GM21515 (cell line): ENCODE measurements at regions not wholly inside any gene's neighbourhood (a gene's known extent, or its start where the extent isn't known, plus 50 kb on each side); places are given as distances from the start of the nearest gene placed in this dataset.

Source experiments
- ATAC-seq: cut with Tn5 transposase; IDR thresholded peaks from one replicate; pipeline ENCODE4 v1.9.1; 2021; ENCODE audit not compliant: unreplicated experiment

DNA sequence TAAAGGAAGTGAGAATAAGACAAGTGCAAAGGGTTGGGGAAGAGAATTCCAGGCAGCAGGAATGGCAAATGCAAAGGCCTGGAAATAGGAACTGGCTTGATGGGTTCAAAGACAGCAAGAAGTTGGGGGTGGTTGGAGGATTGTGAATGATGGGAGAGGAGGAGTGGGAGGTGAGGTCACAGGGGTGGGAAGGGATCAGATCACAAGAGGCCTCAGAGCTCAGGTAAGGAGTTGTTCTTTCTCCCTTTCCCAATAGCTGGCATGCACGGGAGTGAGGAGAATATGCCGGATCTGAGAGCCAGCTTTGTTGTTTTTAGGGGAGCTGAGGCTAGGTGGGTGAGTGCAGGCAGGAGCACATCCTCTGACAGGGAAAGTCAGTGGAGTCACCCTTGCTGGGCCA lies 94.0 kb upstream of the RAB3GAP2 start:
- ATAC-seq, result no peak

DNA sequence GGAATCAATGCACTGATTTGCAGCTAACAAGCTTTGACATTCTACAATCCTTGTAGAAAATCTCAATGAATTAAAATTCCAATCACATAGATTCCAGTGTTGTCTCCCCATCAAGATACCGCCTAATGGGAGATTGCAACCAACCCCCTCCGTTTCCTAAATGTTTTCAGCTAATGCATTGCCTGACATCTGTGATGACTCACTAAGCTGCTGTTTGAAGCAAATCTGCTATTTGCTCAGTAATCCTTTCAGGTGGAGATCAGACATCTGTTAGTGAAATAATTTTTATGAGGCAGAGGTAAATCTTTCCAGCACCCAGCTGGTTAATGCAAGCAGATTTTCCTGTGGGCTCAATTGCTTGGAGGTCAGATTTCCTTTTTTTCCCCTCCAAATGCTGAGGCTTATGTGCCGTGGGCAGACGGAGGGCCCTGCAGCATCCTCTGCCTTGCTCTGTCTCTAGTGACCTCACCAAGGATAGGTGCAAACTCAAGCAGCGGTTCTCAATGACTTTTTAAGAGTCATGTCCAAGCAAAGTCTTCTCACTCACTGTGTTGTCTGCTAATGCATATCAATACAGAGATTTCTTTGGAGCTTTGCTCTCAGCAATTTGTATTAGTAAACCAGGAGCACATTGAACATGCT lies 91.1 kb upstream of the RAB3GAP2 start:
- ATAC-seq, result no peak

DNA sequence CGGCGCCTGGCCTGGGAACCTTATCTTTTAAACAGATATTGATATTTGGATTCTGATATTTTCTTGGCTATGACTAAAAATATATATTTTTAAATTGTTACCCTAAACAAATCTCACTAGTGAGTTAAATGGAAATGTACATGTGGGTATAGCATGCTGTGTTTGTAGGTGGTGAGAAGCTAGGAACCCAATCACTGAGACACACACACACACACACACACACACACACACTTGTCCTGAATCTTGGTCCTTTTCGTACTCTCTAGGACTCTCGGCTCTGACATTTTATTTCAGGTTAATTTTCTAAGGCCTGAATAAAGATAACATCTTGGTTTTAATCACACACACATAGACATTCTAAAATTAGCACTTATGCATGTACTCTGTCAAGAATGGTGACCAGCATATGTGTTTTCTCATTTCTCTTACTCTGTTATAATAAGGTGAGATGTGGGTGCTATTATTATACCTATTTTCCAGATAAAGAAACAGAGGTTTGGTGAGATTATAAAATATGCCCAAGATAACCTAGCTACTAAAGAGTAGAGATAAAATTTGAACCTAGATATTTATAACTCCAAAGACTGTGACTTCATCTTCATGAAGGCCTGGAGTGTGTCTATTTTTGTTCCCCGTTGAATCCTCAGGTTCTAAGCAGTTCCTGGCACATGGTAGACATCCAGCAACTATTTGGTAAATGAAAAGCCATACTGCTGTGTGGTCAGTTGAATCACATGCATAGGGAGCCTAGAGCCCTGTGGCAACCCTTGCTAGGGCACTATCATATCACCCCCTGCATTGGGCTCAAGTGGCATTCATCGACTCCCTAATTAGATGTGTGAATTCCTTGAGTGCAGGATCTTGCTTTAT lies 85.0 kb upstream of the RAB3GAP2 start:
- no peak for ATAC-seq

DNA sequence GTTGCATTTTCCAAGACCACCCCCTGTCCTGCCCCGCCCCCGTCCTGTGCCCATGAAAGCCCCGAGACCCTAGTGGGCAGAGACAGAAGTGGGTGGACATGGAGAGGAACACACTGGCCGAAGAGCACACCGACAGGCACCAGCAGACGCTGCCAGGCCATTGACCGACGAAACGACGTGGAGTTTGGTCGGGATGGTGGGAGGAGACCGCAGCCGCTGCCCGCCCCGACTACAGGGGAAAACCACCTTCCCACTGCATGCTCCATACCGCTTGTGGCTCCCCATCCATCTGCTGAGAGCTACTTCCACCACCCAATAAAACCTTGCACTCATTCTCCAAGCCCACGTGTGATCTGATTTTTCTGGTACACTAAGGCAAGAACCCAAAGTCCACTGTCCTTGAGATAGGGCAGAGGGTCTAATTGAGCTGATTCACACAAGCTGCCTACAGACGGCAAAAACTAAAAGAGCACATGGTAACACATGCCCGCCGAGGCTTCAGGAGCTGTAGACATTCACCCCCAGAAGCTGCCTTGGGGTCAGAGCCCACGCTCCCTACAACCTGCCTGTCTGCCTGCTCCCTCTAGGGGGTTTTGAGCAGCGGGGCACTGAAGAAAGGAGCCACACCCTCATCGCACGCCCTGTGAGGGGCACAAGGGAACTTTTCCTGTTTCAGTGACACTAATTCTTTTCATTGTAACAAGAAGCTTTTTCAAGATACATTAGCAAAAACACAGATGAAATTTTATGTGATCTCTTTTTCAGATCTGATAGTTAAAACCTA lies 81.2 kb upstream of the RAB3GAP2 start:
- no peak for ATAC-seq

DNA sequence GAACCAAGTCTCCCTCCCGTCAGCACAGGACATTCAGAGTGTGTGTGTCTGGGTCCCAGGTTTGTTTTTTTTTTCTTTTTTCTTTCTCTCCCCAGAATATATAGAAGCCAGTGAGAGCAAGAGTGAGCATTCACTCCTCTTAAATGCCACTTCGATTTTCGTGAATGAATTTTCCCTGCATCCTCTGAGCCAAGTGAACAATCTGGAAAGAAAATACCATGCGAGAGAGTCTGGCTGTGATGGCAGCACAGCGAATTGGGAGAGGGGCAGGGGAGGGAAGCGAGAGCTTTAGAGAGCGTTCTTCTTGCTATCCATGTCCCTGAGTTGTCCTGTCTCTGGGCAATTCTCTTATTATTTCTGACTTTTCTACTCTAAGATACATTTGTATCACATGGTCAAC lies 76.0 kb upstream of the RAB3GAP2 start:
- no peak for ATAC-seq

DNA sequence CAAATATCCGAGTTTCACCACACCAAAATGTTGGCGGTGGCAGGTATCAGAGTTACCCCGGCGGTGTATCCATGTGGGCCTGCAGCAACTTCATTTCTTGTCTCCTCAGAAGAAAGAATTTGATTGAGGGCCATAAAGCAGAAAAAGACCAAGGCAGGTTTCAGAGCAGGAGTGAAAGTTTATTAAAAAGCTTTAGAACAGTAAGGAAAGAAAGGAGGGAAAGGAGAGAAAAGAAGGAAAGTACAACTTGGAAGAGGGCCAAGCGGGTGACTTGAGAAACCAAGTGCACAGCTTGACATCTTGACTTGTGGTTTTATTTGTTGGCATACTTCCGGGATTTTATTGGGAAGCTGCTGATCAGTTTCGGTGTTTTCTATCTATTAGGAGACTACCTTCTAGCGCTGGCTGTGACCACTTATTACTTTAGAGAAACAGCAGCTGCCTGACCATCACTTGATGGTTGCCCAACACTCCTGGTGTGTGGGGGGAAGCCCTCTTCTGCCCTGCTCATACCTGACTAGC lies 75.5 kb upstream of the RAB3GAP2 start:
- ATAC-seq, result no peak

DNA sequence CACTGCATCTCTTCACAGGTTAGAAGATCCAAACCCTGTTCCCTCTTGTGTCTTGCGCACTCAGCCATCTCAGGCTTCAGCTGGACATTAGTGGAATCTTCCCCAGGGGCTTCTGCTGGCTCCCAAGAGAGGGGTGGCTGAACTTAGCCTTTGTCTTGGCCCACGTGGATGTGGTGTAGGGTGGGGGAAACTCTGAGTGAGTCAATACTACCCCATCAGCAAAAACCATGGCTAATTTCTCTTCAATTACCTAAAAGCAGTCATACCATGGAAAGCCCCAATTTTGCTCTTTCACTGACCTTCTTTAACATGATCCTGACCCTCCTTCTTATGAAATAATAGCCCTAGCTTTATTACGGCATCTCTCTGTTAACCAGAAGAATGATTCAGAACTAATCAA lies 72.5 kb upstream of the RAB3GAP2 start:
- no peak for ATAC-seq

DNA sequence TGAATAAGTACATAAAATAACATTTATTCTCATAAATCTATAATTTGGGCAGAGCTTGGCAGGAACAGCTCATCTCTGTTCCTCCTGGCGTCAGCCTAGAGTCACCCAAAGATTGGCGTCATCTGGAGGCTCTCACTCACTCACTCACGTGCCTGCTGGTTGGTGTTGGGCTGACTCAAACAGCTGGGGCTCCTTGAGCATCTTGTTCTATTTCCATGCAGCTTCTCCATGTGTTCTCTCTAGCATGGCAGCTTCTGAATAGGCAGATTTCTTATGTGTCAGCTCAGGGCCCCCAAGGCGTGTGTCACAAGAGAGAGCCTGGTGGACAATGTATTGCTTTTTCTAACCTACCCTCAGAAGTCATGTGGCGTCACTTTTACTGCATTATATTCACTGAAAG lies 70.6 kb upstream of the RAB3GAP2 start:
- ATAC-seq, result no peak

DNA sequence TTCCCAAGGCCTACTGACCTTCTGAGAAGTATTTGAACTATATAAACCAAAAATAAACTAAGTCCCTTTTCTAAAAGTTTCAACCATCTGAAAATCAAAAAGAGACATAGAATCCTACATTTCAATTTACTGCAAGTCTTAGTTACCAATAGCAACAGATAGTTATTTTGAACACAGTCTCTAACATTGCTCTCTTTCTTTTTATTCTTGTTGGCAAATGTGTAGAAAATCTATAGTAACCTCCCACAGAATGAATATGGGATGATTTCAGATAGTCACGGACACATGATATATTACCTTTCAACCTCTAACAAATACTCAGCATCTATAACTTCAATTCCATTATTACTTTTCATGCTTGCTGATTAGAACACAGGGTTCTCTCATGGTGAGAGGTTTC lies 68.9 kb upstream of the RAB3GAP2 start:
- no peak for ATAC-seq

DNA sequence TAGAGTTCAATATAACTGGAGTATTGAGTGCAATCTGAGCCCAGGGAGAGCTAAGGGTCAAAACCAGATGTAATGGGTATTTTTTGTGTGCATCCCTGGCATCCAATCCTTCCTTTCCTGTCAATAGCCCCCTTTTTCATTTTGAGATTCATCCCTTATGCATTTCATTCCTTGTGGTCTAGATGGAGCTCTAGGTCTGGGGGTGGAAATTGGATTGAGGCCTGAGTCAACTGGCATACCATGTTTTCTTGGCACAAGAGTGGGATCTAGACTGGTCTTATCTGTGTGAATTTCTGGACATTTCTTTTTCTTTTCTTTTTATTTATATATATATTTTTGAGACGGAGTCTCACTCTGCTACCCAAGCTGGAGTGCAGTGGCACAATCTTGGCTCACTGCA lies 67.3 kb upstream of the RAB3GAP2 start:
- no peak for ATAC-seq

DNA sequence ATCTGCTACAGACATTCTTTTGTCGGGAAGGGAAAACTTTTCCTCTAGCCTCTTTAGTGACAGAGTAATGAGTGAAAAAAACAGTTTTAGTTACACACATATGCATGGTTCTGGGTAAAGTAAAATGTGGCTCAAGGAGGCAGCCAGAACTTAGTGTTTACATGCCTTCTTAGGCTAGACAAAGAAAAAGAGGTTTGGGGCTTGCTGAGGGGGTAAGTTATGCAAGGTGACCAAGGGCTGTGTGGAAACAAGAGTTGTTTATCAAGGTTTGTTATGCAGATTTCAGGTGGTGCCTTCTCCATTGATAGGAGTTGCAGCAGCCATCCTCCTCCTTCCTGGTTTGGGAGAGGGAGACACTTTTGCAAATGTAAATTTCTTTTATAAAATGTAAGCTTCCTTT lies 66.5 kb upstream of the RAB3GAP2 start:
- no peak for ATAC-seq

DNA sequence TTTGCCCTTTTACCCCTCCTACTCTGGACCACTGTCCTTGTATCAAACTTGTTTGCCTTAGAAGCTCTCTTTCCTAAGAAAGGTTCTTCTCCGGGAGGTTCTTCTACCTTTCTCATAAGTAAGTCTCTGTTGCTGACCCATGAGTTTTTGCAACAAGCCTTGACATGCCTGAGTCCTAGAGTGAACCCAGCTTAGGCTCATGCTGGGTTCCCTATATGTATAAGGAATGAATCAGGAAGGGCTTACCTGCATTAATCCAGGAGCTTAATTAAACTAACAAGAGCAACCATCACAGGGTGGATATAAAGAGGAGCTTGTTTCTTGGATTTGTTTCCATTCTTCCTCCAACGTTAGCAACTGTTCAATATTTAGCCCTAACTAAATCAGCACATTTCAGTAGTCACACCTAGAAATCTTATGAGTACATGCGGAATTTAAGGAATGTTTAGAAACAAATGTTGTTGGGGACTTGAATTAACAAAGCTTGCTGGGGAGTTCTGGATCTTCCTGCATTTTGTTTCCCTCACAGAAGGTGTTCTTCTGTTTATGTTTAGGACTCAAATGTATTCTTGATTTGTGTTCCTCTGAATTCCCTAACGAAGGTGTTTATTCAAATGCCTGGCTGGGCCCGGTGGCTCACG lies 64.3 kb upstream of the RAB3GAP2 start:
- no peak for ATAC-seq

DNA sequence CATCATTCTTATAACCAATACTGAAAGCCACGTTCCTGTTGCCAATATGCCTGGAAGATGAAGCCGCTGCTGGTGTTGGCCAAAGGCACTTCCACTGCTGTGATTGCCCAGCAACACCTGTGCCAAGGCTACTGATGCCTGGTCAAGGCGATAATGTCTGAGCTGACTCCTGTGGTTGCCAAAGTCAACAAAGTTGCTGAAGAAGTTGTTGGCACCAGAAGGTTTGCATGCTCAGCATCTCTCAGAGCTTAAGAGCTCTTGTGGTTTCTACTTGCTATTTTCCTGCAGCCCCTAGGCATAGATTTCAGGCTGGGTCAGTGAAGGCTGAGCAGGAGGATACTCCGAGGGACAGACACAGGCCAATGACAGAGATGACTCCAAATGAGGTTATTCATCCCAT lies 63.4 kb upstream of the RAB3GAP2 start:
- ATAC-seq, result no peak

DNA sequence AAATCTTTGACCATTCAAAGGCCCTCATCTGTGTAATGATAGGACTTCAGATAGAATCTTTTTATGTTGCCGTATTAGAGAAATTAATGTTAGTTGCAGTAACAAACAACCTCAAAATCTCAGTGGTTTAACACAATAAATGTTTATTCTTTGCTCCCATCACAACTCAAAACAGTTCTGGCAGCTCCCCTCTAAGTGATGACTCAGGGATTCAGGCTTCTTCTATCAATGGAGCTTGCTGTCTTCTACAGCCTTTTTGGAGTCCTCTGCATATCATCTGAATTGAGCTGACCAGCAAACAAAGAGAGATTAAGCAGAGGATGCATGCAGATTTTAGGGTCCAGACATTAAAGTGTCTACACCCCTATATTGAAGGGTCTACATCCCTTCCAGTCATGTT lies 59.1 kb upstream of the RAB3GAP2 start:
- no peak for ATAC-seq

DNA sequence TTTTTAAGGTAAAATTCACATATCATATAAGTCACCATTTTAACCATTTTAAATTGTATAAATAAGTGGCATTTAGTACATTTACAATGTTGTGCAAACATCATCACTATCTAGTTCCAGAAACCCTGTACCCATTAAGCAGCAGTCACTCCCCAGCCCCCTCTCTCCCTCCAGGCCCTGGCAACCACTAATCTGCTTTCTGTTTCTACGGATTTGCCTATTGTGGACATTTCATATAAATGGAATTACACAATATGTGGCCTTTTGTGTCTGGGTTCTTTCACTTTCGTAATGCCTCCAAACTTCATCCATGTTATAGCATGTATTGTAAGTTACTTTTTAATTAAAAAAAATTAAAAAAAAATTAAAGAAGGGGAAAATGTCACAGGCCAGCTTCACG lies 58.0 kb upstream of the RAB3GAP2 start:
- ATAC-seq, result no peak

DNA sequence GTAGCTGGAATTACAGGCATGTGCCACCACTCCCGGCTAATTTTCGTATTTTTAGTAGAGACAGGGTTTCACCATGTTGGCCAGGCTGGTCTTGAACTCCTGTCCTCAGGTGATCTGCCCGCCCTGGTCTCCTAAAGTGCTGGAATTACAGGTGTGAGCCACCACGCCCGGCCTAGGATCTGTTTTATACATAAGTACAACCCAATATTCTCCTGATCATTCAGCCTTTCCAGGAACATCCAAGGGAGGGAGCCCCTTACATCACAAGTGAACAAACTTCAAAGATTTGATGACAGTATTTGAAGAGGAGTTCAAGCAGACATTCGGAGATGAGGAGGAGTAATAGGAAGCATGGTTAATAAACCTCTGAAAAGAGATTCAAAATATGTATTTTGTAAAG lies 54.9 kb upstream of the RAB3GAP2 start:
- no peak for ATAC-seq

DNA sequence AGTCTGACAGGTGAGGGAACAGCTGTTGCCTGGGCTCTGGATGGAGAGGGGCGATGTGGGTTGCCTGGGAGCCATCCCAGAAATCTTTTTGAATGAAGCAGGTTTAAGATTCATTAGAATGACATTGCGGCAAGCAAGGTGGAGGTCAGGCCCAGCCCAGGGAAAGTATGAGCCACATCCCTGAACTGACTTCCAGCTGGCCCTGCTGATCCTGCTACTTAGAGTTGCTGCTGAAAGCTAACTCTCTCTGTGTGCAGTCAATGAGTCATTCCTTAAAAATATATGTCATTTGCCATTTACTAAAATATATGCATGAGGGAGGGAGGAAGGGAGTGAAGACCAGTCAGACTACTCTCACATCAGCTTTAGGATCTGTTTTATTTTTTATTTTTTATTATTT lies 54.3 kb upstream of the RAB3GAP2 start:
- no peak for ATAC-seq

DNA sequence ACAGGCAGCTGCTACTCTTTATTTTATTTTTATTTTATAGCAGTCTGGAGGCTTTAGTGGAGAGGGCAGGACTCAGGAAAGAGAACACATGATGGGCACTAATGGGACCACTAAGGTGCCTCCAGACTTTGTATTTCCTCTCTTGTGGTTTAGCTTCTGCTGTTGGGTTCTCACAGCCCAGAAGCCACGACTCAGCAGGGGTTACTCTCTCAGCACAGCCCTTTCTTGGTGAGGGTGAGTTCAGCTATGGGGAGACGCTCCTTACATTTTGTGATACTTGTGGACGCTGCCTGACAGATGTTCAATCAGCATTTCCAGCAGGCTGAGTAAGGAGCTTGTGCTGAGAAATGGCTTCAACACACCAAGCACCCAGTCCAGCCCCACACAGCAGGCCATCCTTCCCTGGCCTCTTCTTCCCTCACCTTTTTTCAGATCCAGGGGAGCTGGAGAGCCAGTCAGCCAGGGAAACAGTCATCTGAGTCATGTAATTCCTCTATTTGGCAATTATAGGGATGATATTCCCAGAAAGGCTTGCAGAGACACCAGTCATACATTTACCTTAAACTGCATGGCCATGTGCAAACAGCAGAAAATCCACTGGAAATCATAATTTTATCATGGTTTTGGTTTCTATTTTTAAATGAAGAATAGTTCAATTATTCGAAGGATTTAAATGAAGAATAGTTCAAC lies 53.2 kb upstream of the RAB3GAP2 start:
- ATAC-seq, result no peak

DNA sequence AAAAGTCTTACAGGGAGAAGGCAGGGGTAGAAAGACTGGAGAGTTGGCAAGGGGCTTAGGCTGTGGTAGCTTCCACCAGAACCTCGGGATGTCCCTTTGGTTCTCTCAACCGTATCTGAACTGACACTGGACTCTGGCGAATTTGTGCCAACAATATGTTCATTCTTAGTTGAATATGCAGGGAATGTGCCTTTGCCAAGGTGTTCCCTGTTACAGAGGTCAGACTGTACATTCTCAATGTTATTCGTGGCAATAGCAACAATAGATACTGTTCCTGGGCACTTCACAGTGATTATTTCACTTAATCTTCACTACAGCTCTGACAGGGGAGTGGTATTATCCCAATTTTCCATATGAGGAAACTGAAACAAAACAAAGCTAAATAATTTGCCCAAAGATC lies 51.5 kb upstream of the RAB3GAP2 start:
- no peak for ATAC-seq

DNA sequence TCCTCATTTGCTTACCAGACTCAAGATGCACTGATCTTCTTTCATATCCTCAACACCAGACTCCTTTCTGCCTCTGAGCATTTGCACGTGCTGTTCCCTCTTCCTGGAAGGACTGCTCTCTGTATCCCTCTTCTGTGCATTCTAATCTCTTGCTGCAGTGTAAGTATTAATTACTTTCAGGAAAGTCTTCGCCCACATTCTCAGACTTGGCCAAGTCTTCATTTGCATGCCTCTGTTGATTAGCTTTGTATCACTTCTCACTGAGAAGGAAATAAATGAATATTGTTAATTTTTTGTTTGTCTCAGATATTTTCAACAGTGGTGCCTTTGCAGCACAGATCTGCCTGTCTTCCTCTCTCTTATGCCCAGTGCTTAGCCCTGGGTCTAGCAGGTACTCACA lies 50.3 kb upstream of the RAB3GAP2 start:
- no peak for ATAC-seq
